ENCODE measurements at regions not wholly inside any gene's neighbourhood (a gene's known extent, or its start where the extent isn't known, plus 50 kb on each side); places are given as distances from the start of the nearest gene placed in this dataset.
"Not testable (repeated sequence)": the region's sequence is repeated elsewhere in the genome, so short reads cannot be mapped to it uniquely, and the experiment has no call there.

- DNase-seq (ENCODE audit: low spot score in 2 of 2): no peak
- 65 to 66% methylated on average over 2 of the region's 2 CpGs for WGBS, 2 donors
- H3K4me3 ChIP-seq (ENCODE audit: low read depth, poor library complexity, severe bottlenecking): no peak overlapping the region
- intact Hi-C loops (cut with DNase I; ENCODE audit: low total_unique reads): no loop called here
- TF ChIP-seq CTCF (IDR thresholded peaks at IDR 0.05): no peak
Observed at GRCh38 chr4:97300561-97300960, 842.7 kb downstream of the STPG2 start.

- DNase-seq (ENCODE audit: low spot score in 2 of 2): no peak
- intact Hi-C loops (cut with DNase I; ENCODE audit: low total_unique reads): no loop called here
- WGBS, 2 donors: 76 to 80% methylated on average over 2 of the region's 2 CpGs
- TF ChIP-seq POLR2A (IDR thresholded peaks at IDR 0.05): no peak
- no peak for TF ChIP-seq CTCF (IDR thresholded peaks at IDR 0.05)
- no peak overlapping the region for H3K4me3 ChIP-seq (ENCODE audit: low read depth, poor library complexity, severe bottlenecking)
Observed at GRCh38 chr4:97305351-97305750, 837.9 kb downstream of the STPG2 start.

- DNase-seq (ENCODE audit: low spot score in 2 of 2): no peak
- H3K4me3 ChIP-seq (ENCODE audit: low read depth, poor library complexity, severe bottlenecking): no peak overlapping the region
- intact Hi-C loops (cut with DNase I; ENCODE audit: low total_unique reads): no loop called here
- TF ChIP-seq POLR2A (IDR thresholded peaks at IDR 0.05): no peak
- no peak for TF ChIP-seq CTCF (IDR thresholded peaks at IDR 0.05)
Observed at GRCh38 chr4:97309121-97309520, 834.2 kb downstream of the STPG2 start.

- no peak for DNase-seq (ENCODE audit: low spot score in 2 of 2)
- no peak overlapping the region for H3K4me3 ChIP-seq (ENCODE audit: low read depth, poor library complexity, severe bottlenecking)
- 48 to 52% methylated on average over 2 of the region's 2 CpGs for WGBS, 2 donors
- intact Hi-C loops (cut with DNase I; ENCODE audit: low total_unique reads): no loop called here
- TF ChIP-seq CTCF (IDR thresholded peaks at IDR 0.05): no peak
- no peak for TF ChIP-seq POLR2A (IDR thresholded peaks at IDR 0.05)
Observed at GRCh38 chr4:97317201-97317600, 826.1 kb downstream of the STPG2 start.

- DNase-seq (ENCODE audit: low spot score in 2 of 2): no peak
- TF ChIP-seq POLR2A (IDR thresholded peaks at IDR 0.05) (no peak), CTCF (IDR thresholded peaks at IDR 0.05) (no peak)
- no peak overlapping the region for H3K4me3 ChIP-seq (ENCODE audit: low read depth, poor library complexity, severe bottlenecking)
- whole genome bisulfite sequencing, 2 donors: 37 to 40% methylated on average over 2 of the region's 2 CpGs
- intact Hi-C loops (cut with DNase I; ENCODE audit: low total_unique reads): no loop called here
Observed at GRCh38 chr4:97317671-97318070, 825.6 kb downstream of the STPG2 start.

- 46 to 84% methylated on average over 1 of the region's 1 CpG for WGBS, 2 donors
- DNase-seq (ENCODE audit: low spot score in 2 of 2); H3K4me3 ChIP-seq (ENCODE audit: low read depth, poor library complexity, severe bottlenecking); intact Hi-C loops (cut with DNase I; ENCODE audit: low total_unique reads): not testable (repeated sequence)
Observed at GRCh38 chr4:97325751-97326150, 817.5 kb downstream of the STPG2 start.
